ENCODE measurements at regions not wholly inside any gene's neighbourhood (a gene's known extent, or its start where the extent isn't known, plus 50 kb on each side); places are given as distances from the start of the nearest gene placed in this dataset.
A peak's percentile ranks its signal among the peaks of the same experiment; 100 is the strongest.

DNA sequence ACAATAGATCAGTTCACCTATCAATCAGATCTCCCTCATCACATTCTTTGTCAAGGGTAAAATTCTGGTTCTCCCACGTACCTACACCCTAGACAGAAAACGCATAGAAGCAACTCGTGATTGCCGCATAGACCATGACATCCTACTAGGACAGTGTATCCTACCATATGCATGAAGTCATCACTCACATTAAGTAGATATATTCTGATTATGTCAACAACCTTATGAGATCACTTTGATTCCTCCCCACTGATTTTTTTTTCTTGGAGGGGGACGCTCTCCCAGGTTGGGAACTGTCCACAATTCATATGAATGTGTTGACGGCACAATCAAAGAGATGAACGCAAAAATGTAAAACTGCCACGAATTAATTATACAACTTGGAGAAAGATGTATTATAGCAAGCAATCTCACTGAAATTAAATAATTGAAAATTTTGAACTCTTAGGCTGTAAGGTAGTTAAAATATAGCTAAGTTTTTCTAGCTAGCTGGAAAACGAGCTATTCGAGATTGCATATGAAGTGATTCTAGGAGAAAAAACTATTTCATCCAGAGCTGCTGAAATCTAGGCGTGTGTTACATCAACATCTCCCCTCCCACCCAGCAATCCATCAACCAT lies 82.5 kb upstream of the CCDC28A start:
- no peak overlapping the region for H3K27ac ChIP-seq (ENCODE audit: insufficient read length, low read depth, low read length)

More for the DNA sequence above, 82.5 kb upstream of the CCDC28A start:
- peaks cover 14 to 26% of the 10 kb centered on the region in 2 experiments for H3K4me1 Mint-ChIP-seq
- WGBS (ENCODE audit: extremely low coverage, insufficient read length, low lambda C conversion rate), result no CpG with 5 or more reads among the region's 11 CpGs
- peak overlapping the region; percentile 97 for H3K4me2 ChIP-seq (ENCODE audit: insufficient read depth, insufficient read length, low read length)
- H3K79me1 ChIP-seq (ENCODE audit: insufficient read depth, low read depth, low read length, poor library complexity, severe bottlenecking), result peaks cover 5% of the 10 kb centered on the region
- H3K9me3 Mint-ChIP-seq, result no peaks in the 10 kb centered on the region
- no peak overlapping the region for H2AFZ ChIP-seq (ENCODE audit: low read length)
- no peak overlapping the region for H2BK15ac ChIP-seq (ENCODE audit: low read depth, low read length)
- no peak overlapping the region for H2BK120ac ChIP-seq (ENCODE audit: low read depth, low read length, poor library complexity, severe bottlenecking)
- DNase-seq, result no peak
- no peak overlapping the region for H4K91ac ChIP-seq (ENCODE audit: insufficient read length, low read depth, low read length)
- no peaks in the 10 kb centered on the region; the same call in 1 of the 2 replicates for H3K27me3 ChIP-seq (ENCODE audit: insufficient read depth, low read length)
- no peak overlapping the region for H4K5ac ChIP-seq (ENCODE audit: insufficient read length, low read depth, low read length)
- H2AK5ac ChIP-seq (ENCODE audit: insufficient read length, low read length), result no peak overlapping the region
- H3K79me2 ChIP-seq (ENCODE audit: insufficient read depth, low read length), result peaks cover 4% of the 10 kb centered on the region; the same call in 1 of the 2 replicates
- H4K20me1 ChIP-seq (ENCODE audit: control insufficient read depth, insufficient read depth, insufficient read length), result no peaks in the 10 kb centered on the region
- no peak overlapping the region for H3K14ac ChIP-seq (ENCODE audit: insufficient read depth, low read length)
- H3K18ac ChIP-seq (ENCODE audit: insufficient read length, low read depth, low read length), result no peak overlapping the region
- peak overlapping the region; percentile 62 for H3K9ac ChIP-seq (ENCODE audit: extremely low read depth, insufficient read length, low read length)
- TF ChIP-seq CTCF (conservative IDR thresholded peaks at IDR 0.05), result no peak
- H3K4ac ChIP-seq (ENCODE audit: low read depth, low read length), result no peak overlapping the region
- peaks cover 6% of the 10 kb centered on the region for H3K27me3 Mint-ChIP-seq (ENCODE audit: low read depth)
- no peak overlapping the region for H3K56ac ChIP-seq (ENCODE audit: insufficient read length, low read depth, low read length)
- no peaks in the 10 kb centered on the region; the same call in 1 of the 2 replicates for H3K4me1 ChIP-seq (ENCODE audit: insufficient read depth, low read length)
- peaks cover 12% of the 10 kb centered on the region for H3K23me2 ChIP-seq (ENCODE audit: insufficient read length, low read depth, low read length, poor library complexity, severe bottlenecking)
- no peak overlapping the region for H2BK20ac ChIP-seq (ENCODE audit: low read depth, low read length, poor library complexity, severe bottlenecking)
- H3K27ac Mint-ChIP-seq, result no peak overlapping the region
- H3K23ac ChIP-seq (ENCODE audit: insufficient read length, low read depth, low read length), result no peak overlapping the region
- H2BK12ac ChIP-seq (ENCODE audit: insufficient read length, low read depth, low read length), result no peak overlapping the region
- H3K36me3 Mint-ChIP-seq (ENCODE audit: insufficient read depth in 1 of 3, low read depth in 3 of 3), result peaks cover 0 to 4% (median 2%) of the 10 kb centered on the region in 3 experiments; a peak in 2 of 7 replicates
- no peak overlapping the region for H3T11ph ChIP-seq (ENCODE audit: low read length)
- H4K8ac ChIP-seq (replicated peaks; ENCODE audit: insufficient read length, low read depth, low read length), result no peak overlapping the region
- H3K4me3 Mint-ChIP-seq, result peak overlapping the region; percentile 89 to 94
- no peaks in the 10 kb centered on the region for H3K9me3 ChIP-seq (ENCODE audit: control insufficient read depth, low read depth, low read length)
- H2BK5ac ChIP-seq (ENCODE audit: insufficient read length, low read length), result no peak overlapping the region
